Umbilical cord (tissue), 1 donor: ENCODE measurements at regions not wholly inside any gene's neighbourhood (a gene's known extent, or its start where the extent isn't known, plus 50 kb on each side); places are given as distances from the start of the nearest gene placed in this dataset.
A peak's percentile ranks its signal among the peaks of the same experiment; 100 is the strongest.

ENCODE experiments used
- DNase-seq: peaks from one replicate; pipeline ENCODE4 v3.0.0-alpha.2; 2015; ENCODE audit warnings: low spot score

DNA sequence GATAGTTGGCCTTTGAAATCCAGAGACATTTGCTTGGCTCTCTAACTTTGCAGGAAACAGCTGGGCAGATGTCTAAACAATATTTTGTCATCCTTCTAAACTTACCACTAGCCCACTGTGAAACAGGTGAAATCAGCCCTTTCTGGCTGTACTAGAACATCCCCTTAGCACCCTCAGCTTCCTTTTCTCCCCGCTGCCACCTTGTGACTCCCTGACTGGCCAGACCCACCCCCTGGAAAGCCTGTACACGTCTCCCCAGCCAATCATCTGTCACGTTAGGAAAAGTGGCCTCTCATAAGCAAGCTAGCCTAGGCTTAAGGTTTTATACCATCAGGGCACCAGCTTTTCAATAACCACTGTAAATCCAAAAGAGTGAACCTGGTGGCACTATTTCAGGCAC, 88.6 kb upstream of the E2F3 start:
- DNase-seq: no peak

- no peak for DNase-seq
These were observed 87.6 kb upstream of the E2F3 start for GRCh38 chr6:20313960-20314530.

- no peak for DNase-seq
These were observed 86.5 kb upstream of the E2F3 start for GRCh38 chr6:20314866-20315845.

GRCh38 chr6:20317430-20317829, 84.2 kb upstream of the E2F3 start:
- DNase-seq: no peak

- no peak for DNase-seq
These were observed 82.8 kb upstream of the E2F3 start for GRCh38 chr6:20318851-20319387.

- DNase-seq: peak; percentile 23
These were observed 81.9 kb upstream of the E2F3 start for GRCh38 chr6:20319520-20320357.

- no peak for DNase-seq
These were observed 75.8 kb upstream of the E2F3 start for GRCh38 chr6:20325641-20326421.

DNA sequence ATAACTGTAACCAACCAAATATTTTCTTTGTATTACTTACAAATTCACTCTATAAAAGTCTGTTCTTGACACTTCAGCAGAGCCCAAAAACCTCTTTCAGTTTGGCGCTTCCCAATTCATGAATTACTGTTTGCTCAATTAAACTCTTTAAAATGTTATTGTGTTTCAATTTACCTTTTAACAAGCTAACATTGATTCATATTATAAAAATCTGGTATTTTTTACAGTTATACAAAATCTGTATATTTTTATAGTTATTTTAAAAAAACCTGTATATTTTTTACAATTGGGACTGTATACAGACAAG, 75.3 kb upstream of the E2F3 start:
- no peak for DNase-seq

- DNase-seq: no peak
These were observed 74.5 kb upstream of the E2F3 start for GRCh38 chr6:20327141-20327540.

DNA sequence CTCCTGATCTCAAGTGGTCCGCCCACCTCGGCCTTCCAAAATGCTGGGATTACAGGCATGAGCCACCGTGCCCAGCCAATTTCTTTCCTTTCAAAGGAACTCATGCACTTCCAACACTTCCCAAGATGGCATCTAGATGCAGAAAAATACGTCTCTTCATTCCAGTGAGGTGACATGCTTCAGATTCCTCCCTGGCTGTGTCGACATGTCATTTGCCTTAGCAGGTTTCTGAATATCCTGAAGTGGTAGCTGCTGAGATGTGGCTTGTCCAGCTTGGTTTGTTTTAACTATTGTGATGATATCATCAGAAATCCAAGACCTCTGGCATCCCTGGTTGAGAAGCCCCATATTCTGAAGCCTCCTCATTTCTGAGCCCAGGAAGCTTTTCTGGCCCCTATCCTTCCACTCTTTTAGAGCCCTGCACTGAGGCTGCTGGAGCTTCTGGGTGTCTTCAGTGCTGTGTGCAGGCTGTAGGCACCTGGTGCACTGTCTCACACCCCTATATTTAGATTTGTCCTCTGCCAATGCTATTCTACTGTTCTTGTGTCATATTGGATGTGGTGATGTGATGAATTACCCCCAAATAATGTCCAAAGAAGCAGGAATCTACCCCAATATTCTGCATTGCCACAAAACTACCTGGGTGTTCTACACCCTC, 73.3 kb upstream of the E2F3 start:
- DNase-seq: no peak

GRCh38 chr6:20328924-20329300, 72.8 kb upstream of the E2F3 start:
- no peak for DNase-seq

DNA sequence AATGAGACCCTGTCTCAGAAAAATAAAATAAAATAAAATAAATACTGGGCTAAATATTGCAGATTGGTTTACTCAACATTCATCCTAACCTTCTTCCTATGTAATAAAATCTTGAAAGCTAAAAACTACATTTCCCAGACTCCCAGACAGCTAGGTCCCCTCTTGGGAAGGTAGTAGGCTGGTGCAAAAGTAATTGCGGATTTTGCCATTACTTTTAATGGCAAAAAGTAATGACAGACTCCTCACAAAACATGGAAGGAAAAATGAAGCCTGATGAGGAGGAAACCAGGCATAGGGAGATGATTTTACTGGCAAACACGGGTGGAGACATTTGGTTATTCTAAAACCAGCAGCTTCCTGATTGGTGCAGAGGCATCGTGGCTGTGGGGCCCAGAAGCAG, 70.6 kb upstream of the E2F3 start:
- no peak for DNase-seq

GRCh38 chr6:20331625-20332024, 70.1 kb upstream of the E2F3 start:
- DNase-seq: no peak

DNA sequence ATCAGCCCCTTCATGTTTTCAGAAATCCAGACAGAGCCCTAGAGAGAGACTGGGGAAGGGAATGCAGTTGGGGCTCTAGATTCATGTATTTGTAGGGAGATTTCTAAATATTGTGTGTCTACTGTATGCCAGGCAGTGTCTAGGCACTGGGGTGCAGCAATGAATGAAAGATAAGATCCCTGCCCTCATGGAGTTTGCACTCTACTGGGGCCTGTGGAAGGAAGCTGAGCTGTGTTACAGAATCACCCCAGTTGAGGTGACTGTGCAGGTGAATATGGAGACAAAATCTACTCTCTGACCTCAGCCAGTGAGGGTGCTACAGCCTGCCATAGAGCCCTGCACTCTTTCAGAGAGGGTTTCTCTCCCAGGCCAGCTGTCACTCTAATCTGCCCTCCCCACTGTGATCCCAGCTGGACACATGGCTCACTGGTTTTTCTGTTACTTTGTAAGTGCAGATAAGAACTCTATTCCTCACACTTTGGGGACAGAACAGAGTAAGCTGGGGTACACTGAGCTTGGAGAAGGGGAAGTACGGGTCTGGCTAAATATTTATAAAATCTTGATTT, 69.2 kb upstream of the E2F3 start:
- DNase-seq: no peak

- no peak for DNase-seq
These were observed 67.9 kb upstream of the E2F3 start for GRCh38 chr6:20333721-20334269.

- no peak for DNase-seq
These were observed 67.3 kb upstream of the E2F3 start for GRCh38 chr6:20334334-20334733.

GRCh38 chr6:20334962-20335361, 66.7 kb upstream of the E2F3 start:
- no peak for DNase-seq

GRCh38 chr6:20335872-20336271, 65.8 kb upstream of the E2F3 start:
- no peak for DNase-seq

DNA sequence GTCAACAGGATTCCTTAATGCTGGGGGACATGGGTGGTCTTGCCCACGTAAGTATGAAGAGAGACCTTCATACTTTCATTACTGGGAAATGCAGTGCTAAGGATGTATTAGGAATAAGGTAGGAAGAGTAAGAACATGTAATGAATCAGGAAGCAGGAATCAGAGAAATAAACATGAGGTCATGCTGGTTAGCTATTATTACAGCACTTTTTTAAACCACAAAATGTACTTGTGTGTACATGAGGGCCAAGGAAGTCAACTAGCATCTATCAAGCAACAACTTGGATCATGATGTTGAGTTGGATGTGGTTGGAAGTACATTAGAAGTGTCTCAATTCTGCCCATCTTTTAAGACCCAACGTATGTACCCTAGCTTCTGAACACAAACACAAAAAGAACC, 63.5 kb upstream of the E2F3 start:
- no peak for DNase-seq
